Kidney (tissue), 13 donors: ENCODE measurements at regions not wholly inside any gene's neighbourhood (a gene's known extent, or its start where the extent isn't known, plus 50 kb on each side); places are given as distances from the start of the nearest gene placed in this dataset.
A peak's percentile ranks its signal among the peaks of the same experiment; 100 is the strongest.

Experiments
- DNase-seq, 5 donors: peaks; one replicate each; pipeline ENCODE4 v3.0.0-alpha.2; 2013 to 2020
- FAIRE-seq: peaks from 2 replicates; lab custom pipeline; 2012; peaks lifted over from hg19 to GRCh38; lab: Jason Lieb, UNC
- H3K27ac ChIP-seq, 2 donors: one replicate each; pipeline ENCODE4 v1.7.0; 2013; ENCODE audit warnings: low read depth in 2 of 2, low read length in 2 of 2, inconsistent platforms in 1 of 2
- H3K27me3 ChIP-seq: one replicate; pipeline ENCODE4 v1.7.1; 2013; ENCODE audit warnings: low read length, inconsistent platforms; ENCODE audit not compliant: control insufficient read depth, insufficient read depth
- H3K36me3 ChIP-seq, 3 donors: one replicate each; pipeline versions ENCODE4 v1.7.0 to v1.7.1; 2013; ENCODE audit warnings: low read length in 3 of 3, control low read depth in 1 of 3, inconsistent platforms in 1 of 3; ENCODE audit not compliant: insufficient read depth in 3 of 3, control insufficient read depth in 2 of 3
- H3K4me1 ChIP-seq, 3 donors: one replicate each; pipeline versions ENCODE4 v1.7.0 to v1.7.1; 2013; ENCODE audit warnings: low read length in 3 of 3, inconsistent platforms in 1 of 3, low read depth in 1 of 3; ENCODE audit not compliant: control insufficient read depth in 2 of 3, insufficient read depth in 2 of 3
- H3K4me3 ChIP-seq, 3 donors: one replicate each; pipeline versions ENCODE4 v1.7.0 to v1.8.1; 2013; ENCODE audit warnings: low read length in 3 of 3, control low read depth in 1 of 3, inconsistent platforms in 1 of 3
- H3K9ac ChIP-seq, 3 donors: one replicate each; pipeline versions ENCODE4 v1.7.0 to v1.7.1; 2013; ENCODE audit warnings: low read length in 3 of 3, control low read depth in 1 of 3, inconsistent platforms in 1 of 3
- H3K9me3 ChIP-seq, 3 donors: one replicate each; pipeline versions ENCODE4 v1.7.0 to v1.7.1; 2013; ENCODE audit warnings: low read length in 3 of 3, control low read depth in 1 of 3, inconsistent platforms in 1 of 3; ENCODE audit not compliant: control insufficient read depth in 2 of 3, insufficient read depth in 1 of 3
- CTCF ChIP-seq: IDR thresholded peaks from 3 replicates; pipeline ENCODE4 v1.5.1; 2012; ENCODE audit warnings: mild to moderate bottlenecking, moderate library complexity, borderline replicate concordance; ENCODE audit not compliant: insufficient read depth; ENCODE audit errors: extremely low read depth
- intact Hi-C: fragments of 100-400 bp; cut with DNase I; formaldehyde crosslinking; loops from one replicate; pipeline ENCODE4 v1.11.1; 2022
- donor health status: control.
- donor health status: control.
- donor health status: control.
- donor health status: control.
- donor health status: control.
- donor health status: DM: yes; HTN: yes; CAD: no.
- donor health status: Normal renal cell carcinoma (clear cell type).

DNA sequence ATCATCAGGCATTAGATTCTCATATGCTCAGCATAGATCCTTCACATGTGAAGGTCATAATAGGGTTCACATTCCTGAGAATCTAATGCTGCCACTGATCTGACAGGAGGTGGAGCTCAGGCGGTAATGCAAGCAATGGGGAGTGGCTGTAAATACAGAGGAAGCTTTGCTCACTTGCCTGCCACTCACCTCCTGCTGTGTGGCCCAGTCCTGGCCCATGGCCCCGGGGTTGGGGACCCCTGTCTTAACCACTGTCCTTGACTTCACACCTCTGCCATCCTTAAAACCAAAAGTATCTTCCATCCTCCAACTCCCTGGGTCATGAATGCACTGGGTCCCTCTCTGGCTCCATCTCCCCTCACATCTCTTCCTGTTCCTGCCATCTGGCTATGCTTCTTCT lies 129.1 kb downstream of the HMX1 start:
- Histone ChIP-seq H3K27me3 (no peaks in the 10 kb centered on the region), H3K9me3 (no peaks in the 10 kb centered on the region), H3K4me3 (no peak overlapping the region), H3K36me3 (no peaks in the 10 kb centered on the region), H3K4me1 (no peaks in the 10 kb centered on the region), H3K9ac (no peak overlapping the region), H3K27ac (no peak overlapping the region)
- no peak for TF ChIP-seq CTCF
- FAIRE-seq (no peak), DNase-seq (peak in 1 of 5 donors; percentile 11)
- intact Hi-C loops: no loop called here

DNA sequence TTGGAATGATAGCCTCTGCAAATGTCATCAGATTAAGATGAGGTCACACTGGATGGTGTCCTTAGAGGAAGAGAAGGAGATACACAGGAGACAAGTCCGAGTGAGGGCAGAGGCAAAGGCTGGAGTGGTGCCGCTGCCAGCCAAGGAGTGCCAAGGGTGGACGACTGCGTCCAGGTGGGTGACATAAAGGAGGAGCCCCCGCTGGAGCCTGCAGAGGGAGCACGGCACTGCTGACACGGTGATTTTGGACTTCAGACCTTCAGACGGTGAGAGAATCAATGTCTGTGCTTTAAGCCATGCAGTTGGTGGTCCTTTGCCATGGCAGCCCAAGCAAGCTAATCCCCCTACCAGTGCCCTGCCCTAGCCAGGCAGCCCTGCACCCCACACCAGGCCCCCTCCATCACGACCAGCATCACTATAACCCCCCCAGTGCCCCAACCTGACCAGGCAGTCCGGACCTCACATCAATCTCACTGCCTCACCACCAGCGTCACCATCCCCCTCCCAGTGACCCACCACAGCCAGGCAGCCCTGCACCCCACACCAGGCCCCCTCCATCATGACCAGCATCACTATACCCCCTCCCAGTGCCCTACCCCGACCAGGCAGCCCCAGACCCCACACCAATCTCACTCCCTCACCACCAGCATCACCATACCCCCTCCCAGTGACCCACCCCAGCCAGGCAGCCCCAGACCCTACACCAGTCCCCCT lies 130.0 kb downstream of the HMX1 start:
- Histone ChIP-seq H3K27me3 (no peaks in the 10 kb centered on the region), H3K36me3 (no peaks in the 10 kb centered on the region), H3K4me1 (no peaks in the 10 kb centered on the region), H3K9ac (no peak overlapping the region), H3K4me3 (no peak overlapping the region), H3K9me3 (no peaks in the 10 kb centered on the region), H3K27ac (no peak overlapping the region)
- no peak for FAIRE-seq
- intact Hi-C loops: no loop called here
- no peak for TF ChIP-seq CTCF
- peak in 3 of 5 donors; percentile 7 to 29 (median 22) for DNase-seq

- FAIRE-seq (no peak), DNase-seq (peak in 1 of 5 donors; percentile 42)
- Histone ChIP-seq H3K27ac (no peak overlapping the region), H3K36me3 (no peaks in the 10 kb centered on the region), H3K9ac (no peak overlapping the region), H3K27me3 (no peaks in the 10 kb centered on the region), H3K4me1 (no peaks in the 10 kb centered on the region), H3K9me3 (no peaks in the 10 kb centered on the region), H3K4me3 (no peak overlapping the region)
- no peak for TF ChIP-seq CTCF
- intact Hi-C loops: no loop called here
Measured at GRCh38 chr4:8740666-8741395, 130.8 kb downstream of the HMX1 start.
